T-helper 2 cell treated with Interferon-gamma antibody and Interleukin-4, amounts not matched to agents 100 ng/mL and 5 ng/mL, for 36 hours (primary cell): ENCODE measurements at regions not wholly inside any gene's neighbourhood (a gene's known extent, or its start where the extent isn't known, plus 50 kb on each side); places are given as distances from the start of the nearest gene placed in this dataset.

Experiments used
- intact Hi-C: fragments of 100-400 bp; cut with micrococcal nuclease; formaldehyde crosslinking; loops from one replicate; pipeline ENCODE4 v1.15.1; 2023

DNA sequence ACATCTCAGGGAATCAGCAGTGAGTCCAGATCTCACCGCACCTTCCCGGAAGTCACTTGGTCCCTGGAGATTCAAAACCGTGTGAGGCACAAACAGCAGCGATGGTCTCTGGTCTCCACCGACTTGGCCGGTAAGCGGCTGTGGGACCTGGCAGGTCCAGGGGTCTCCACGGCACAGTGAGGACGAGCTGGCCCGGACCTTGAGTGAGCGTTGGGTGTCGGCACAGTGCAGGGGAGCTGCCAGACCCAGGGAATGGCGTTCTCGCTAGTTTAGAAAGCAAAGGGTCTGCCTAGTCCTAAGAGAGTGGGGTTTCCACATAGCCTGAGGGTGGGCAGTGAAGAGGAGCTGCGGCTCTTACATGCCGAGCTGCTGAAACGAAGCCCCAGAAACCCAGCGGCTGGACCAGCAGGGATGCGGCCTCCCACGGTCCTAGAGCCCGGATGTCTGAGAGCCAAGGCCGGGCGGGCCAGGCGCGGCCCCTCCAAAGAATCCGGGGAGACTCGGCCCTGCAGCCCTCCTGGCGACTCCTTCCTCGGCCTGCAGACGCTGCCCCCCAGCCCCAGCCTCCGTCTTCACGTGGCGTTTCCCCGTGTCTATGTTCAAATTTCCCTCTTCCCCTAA lies 185.0 kb downstream of the ERMARD start:
- intact Hi-C loops: no loop called here

DNA sequence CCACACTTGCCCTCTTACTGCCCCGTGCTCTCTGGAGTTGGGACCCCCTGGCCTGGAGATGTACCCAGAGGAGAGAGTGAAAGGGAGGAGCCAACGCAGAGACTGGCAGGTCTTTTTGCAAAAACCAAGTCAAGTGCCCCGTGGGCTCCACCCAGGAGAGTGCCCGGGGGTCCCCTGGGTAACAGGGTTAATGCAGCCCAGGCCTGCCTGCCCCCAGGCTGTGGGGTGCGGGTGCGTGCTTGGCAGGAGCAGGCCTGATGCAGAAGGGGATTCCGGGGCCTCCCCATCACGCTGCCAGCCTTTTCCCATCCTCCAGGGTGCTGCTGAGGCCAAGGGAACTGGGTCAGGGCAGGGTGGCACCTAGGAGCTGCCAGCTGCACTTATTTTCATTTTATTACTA lies 184.4 kb downstream of the ERMARD start:
- intact Hi-C loops: no loop called here

DNA sequence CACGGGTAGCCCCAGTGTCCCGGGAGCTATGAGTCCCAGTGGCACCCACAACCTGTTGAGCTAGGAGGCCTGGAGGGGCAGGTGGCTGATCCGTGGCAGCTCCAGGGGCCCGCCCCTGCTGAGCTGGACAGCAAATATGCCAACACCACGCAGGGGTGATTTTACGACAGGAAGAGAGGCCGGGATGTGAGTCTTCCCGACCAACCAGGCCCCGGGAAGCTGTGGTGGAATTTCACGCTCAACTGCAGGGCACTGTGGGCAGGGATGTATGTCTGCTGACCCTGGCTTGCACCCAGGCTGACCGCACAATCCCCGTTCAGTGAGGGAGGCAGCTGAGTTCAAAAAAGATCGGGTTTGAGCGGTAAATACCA lies 183.9 kb downstream of the ERMARD start:
- intact Hi-C loops: no loop called here

GRCh38 chr6:169934699-169935347 lies 183.4 kb downstream of the ERMARD start:
- intact Hi-C loops: no loop called here

- intact Hi-C loops: no loop called here
These were observed 182.6 kb downstream of the ERMARD start for GRCh38 chr6:169933839-169934698.

GRCh38 chr6:169933251-169933821 lies 181.9 kb downstream of the ERMARD start:
- intact Hi-C loops: no loop called here

- intact Hi-C loops: no loop called here
These were observed 181.1 kb downstream of the ERMARD start for GRCh38 chr6:169932491-169932890.

- intact Hi-C loops: no loop called here
These were observed 179.8 kb downstream of the ERMARD start for GRCh38 chr6:169931261-169931660.

DNA sequence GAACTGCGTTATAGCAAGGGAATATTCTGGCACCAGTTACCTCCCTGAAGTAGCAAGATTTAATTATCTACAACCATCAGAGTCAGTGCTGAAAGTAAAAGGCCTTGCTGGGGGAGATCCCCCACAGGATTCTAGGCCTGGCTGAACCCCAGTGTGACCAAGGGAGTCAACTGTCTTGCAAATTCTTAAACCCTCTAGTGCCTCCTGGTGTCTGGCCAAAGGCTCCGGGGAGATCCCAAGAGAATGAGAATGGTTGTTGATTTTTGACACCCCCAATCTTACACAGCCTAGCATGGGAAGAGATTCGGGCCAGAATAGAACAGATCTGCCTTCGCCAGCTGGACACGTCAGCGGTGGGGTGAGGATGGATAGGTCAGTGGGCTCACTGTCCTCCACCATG lies 179.4 kb downstream of the ERMARD start:
- intact Hi-C loops: no loop called here

GRCh38 chr6:169927711-169928110 lies 176.3 kb downstream of the ERMARD start:
- intact Hi-C loops: no loop called here

DNA sequence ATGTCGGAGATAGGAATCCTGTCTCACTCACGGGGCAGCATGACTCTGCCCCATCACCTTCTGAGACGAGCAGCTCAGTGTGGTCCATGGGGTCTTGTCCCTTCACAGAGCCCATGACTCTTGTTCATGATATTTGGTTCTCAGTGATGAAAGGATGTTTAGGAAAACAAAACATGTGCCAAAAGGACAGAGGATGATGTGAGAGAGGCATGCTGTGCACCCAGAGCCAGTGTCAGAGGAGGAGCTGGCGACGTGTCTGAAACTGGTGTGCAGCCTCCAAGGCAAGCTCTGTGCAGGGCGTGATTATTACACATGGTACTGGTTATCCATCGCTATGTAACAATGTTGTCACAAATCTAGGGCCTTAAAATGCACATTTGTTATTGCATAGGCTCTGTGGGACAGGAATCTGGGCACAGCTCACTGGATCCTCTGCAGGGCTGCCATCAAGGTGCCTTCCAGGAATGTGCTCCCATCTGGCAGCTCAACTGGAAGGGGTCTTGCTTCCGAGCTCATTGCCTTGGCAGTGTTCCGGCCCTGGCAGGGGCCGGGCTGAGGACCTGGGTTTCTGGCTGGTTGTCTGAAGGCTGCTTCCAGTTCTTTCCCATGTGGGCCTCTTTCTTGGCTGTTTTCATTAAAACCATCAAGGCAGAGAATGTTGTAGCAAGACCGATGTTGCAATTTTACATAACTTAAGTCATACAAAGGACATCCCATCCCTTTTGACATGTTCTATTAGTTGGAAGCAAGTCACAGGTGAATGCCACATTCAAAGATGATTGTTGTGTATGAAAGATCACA lies 175.4 kb downstream of the ERMARD start:
- intact Hi-C loops: no loop called here

- intact Hi-C loops: no loop called here
These were observed 172.3 kb downstream of the ERMARD start for GRCh38 chr6:169923468-169924464.

DNA sequence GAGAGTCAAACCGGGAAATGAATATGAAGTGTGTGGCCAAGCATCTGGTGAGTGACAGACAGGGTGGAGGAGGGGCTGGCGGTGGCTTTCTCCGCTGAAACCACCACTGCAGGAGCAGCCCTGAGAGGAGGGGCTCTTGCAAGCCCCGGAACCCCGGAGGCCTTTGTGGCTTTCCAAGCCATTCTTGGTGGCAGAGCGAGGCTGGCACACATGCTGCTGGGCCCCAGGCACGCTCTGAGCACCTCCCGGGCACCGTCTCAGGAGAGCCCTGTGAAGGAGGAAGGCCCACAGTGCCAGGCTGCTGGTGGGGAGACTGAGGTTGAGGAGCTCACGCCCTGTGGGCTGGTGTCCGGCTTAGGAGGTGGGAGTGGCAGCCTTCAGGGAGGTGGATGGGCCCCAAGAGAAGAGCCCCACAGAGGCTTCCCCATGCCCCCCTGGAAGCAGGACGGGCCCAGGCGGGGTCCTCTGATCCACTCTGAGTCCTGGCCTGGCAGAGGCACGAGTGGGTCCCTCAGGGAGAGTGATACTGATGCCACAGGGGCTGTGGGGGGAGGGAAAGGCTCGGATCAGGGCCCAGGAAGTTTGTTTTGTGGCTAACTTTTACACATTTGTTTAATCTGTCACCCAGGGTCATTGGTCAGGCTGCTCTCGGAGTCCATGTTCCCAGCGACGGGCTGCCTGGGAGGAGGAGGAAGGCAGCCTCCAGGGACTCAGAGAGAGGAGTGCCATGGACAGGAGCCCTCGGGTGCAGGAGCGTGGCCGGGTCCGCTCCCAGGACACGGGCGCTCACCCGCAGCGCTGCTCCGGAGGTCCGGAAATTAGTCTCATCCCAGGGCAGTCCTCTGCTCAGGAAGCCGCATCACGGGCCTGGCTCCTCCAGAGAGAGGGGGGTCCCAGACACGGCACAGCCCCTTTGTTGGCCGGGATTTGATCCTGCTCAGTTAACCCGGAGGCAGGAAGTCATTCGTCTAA lies 170.7 kb downstream of the ERMARD start:
- intact Hi-C loops: no loop called here

- intact Hi-C loops: no loop called here
These were observed 169.8 kb downstream of the ERMARD start for GRCh38 chr6:169921217-169921616.

- intact Hi-C loops: no loop called here
These were observed 169.1 kb downstream of the ERMARD start for GRCh38 chr6:169920359-169921020.

DNA sequence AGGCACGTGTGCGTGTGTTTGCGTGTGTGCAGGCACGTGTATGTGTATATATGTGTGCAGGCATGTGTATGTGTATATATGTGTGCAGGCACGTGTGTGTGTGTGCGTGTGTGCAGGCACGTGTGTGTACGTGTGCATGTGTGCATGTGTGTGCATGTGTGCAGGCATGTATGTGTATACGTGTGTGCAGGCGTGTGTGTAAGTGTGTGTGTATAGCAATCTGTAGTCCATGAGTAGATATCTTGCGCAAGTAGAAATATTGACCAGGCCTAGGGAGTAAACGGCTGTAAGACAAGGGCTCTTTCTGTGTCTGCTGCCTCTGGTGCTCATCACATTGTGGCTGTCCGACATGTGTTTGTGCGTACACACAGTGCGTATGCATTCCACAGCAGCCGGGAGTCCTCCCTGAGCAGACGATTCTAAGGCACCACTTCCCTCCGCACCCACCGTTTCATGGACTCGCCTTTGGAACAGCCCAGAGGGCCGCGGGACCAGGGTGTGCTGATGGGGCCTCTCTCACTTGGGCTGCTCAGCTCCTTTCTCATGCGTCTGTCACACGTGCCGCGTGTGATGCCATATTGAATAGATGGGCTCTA lies 167.6 kb downstream of the ERMARD start:
- intact Hi-C loops: no loop called here

GRCh38 chr6:169918239-169918953 lies 167.0 kb downstream of the ERMARD start:
- intact Hi-C loops: no loop called here
